Muscle layer of duodenum (tissue), 2 donors: ENCODE measurements at regions not wholly inside any gene's neighbourhood (a gene's known extent, or its start where the extent isn't known, plus 50 kb on each side); places are given as distances from the start of the nearest gene placed in this dataset.

Source experiments
- H3K27ac ChIP-seq: one replicate; pipeline ENCODE4 v1.7.0; 2013; ENCODE audit warnings: mild to moderate bottlenecking, low read length
- H3K27me3 ChIP-seq: one replicate; pipeline ENCODE4 v1.7.0; 2013; ENCODE audit warnings: low read depth, mild to moderate bottlenecking, control low read depth, low read length
- H3K36me3 ChIP-seq, 2 donors: one replicate each; pipeline ENCODE4 v1.7.0; 2013; ENCODE audit warnings: low read length in 2 of 2, control low read depth in 1 of 2, mild to moderate bottlenecking in 1 of 2; ENCODE audit not compliant: insufficient read depth in 2 of 2, control insufficient read depth in 1 of 2
- H3K4me1 ChIP-seq, 2 donors: one replicate each; pipeline ENCODE4 v1.7.0; 2013; ENCODE audit warnings: low read length in 2 of 2, mild to moderate bottlenecking in 2 of 2, control low read depth in 1 of 2, moderate library complexity in 1 of 2; ENCODE audit not compliant: insufficient read depth in 2 of 2, control insufficient read depth in 1 of 2
- H3K4me3 ChIP-seq, 2 donors: one replicate each; pipeline ENCODE4 v1.7.0; 2013; ENCODE audit warnings: low read length in 2 of 2, low read depth in 1 of 2, mild to moderate bottlenecking in 1 of 2
- H3K9me3 ChIP-seq, 2 donors: one replicate each; pipeline ENCODE4 v1.7.0; 2013; ENCODE audit warnings: low read length in 2 of 2, control low read depth in 1 of 2, mild to moderate bottlenecking in 1 of 2; ENCODE audit not compliant: control insufficient read depth in 1 of 2
- donor health status: healthy.

GRCh38 chr6:159372333-159372732 is 203.1 kb downstream of the FNDC1 start:
- Histone ChIP-seq H3K27ac (no peak overlapping the region), H3K4me1 (peaks cover 0 to 10% of the 10 kb centered on the region in 2 donors), H3K36me3 (no peaks in the 10 kb centered on the region), H3K27me3 (no peaks in the 10 kb centered on the region), H3K4me3 (no peak overlapping the region), H3K9me3 (peaks cover 0 to 11% of the 10 kb centered on the region in 2 donors)

- Histone ChIP-seq H3K4me3 (no peak overlapping the region), H3K4me1 (no peaks in the 10 kb centered on the region), H3K27ac (no peak overlapping the region), H3K9me3 (no peaks in the 10 kb centered on the region), H3K27me3 (no peaks in the 10 kb centered on the region), H3K36me3 (no peaks in the 10 kb centered on the region)
Measured at GRCh38 chr6:159360306-159360705, 191.1 kb downstream of the FNDC1 start.

DNA sequence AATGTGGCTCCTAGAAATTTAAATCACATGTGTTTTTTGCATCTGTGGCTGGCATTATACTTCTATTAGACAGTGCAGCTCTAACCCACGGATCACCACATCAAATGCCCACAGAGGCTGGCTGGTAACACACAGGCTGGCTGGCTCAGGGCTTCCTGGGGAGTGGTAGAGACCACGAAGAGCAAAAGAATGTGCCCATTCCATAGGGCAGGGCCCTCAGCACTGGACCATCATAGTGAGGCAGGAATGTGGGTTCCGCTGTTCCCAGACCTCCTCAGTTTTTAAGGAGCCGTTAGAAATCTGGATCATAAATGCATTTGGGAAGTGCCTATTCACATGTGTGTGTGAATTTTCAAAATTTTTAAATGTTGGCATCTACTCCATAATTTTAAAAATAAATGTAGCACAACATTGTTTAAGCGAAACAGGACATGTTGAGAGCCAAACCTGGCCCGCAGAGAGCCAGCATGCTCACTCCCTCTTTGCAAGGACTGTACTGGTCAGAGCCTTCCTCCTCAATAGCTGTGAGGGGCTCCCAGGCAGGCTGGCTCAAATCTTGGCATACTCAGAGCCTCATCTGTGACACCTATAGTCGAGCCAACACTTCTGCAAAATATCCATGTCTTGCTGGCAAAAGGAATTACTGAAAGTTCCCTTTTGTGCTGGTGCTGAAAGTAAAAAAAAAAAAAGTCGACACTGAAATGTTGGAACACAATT is 190.5 kb downstream of the FNDC1 start:
- Histone ChIP-seq H3K4me1 (no peaks in the 10 kb centered on the region), H3K4me3 (no peak overlapping the region), H3K27ac (no peak overlapping the region), H3K36me3 (no peaks in the 10 kb centered on the region), H3K27me3 (no peaks in the 10 kb centered on the region), H3K9me3 (no peaks in the 10 kb centered on the region)

GRCh38 chr6:159358562-159358961 is 189.4 kb downstream of the FNDC1 start:
- no peaks in the 10 kb centered on the region for H3K27me3 ChIP-seq

GRCh38 chr6:159357211-159357915 is 188.2 kb downstream of the FNDC1 start:
- Histone ChIP-seq H3K9me3 (no peaks in the 10 kb centered on the region), H3K27me3 (no peaks in the 10 kb centered on the region), H3K27ac (no peak overlapping the region), H3K36me3 (no peaks in the 10 kb centered on the region), H3K4me3 (no peak overlapping the region), H3K4me1 (no peaks in the 10 kb centered on the region)

More at GRCh38 chr6:159358562-159358961, 189.4 kb downstream of the FNDC1 start:
- H3K36me3 ChIP-seq, result no peaks in the 10 kb centered on the region
- H3K27ac ChIP-seq, result no peak overlapping the region
- H3K4me1 ChIP-seq, result no peaks in the 10 kb centered on the region
- no peak overlapping the region for H3K4me3 ChIP-seq
- H3K9me3 ChIP-seq, result no peaks in the 10 kb centered on the region

DNA sequence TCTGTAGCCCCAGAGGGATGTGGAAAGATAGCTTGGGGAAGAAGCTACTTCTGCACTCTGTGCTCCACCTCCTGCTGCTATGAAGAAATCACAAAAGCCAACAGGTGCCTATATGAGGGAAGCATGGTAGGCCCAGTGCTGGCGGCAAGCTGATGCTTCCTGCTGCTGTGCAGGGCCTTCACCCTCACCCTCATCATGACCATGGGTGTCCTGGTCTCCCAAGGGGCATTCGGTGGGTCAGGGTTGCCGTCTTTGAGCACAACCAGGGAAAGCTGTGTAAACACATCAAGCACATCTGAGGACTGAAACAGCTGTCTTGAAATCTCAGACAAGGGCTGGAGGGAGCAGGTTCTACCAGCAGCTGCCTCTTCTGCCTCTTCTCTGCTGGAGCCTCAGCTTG is 184.0 kb downstream of the FNDC1 start:
- no peak overlapping the region for H3K27ac ChIP-seq
- no peaks in the 10 kb centered on the region for H3K27me3 ChIP-seq
- H3K4me1 ChIP-seq, result no peaks in the 10 kb centered on the region
- no peak overlapping the region for H3K4me3 ChIP-seq
- no peaks in the 10 kb centered on the region for H3K9me3 ChIP-seq
- no peaks in the 10 kb centered on the region for H3K36me3 ChIP-seq

GRCh38 chr6:159351707-159352106 is 182.5 kb downstream of the FNDC1 start:
- Histone ChIP-seq H3K4me3 (no peak overlapping the region), H3K36me3 (no peaks in the 10 kb centered on the region), H3K27ac (no peak overlapping the region), H3K9me3 (no peaks in the 10 kb centered on the region), H3K27me3 (no peaks in the 10 kb centered on the region), H3K4me1 (no peaks in the 10 kb centered on the region)

DNA sequence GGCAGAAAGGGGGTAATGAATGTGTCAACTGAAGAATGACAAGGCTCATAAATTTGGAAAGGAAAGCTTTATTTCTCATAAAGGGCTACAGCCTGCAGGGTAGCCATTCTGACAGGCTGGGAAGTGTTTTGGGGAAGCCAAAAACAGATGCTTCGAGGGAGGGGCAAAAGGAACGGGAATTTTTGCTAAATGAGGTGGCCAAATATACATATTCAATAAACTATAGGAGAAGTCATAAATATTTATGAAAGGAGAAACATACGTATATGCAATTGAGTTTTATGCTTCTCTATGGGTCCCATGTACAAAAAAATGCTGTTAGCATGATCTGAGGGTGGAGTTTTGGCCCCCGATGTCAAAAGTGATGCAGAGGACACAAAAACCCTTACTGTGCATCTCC is 180.7 kb downstream of the FNDC1 start:
- no peaks in the 10 kb centered on the region for H3K36me3 ChIP-seq
- no peak overlapping the region for H3K27ac ChIP-seq
- H3K27me3 ChIP-seq, result no peaks in the 10 kb centered on the region
- H3K4me1 ChIP-seq, result no peaks in the 10 kb centered on the region
- no peaks in the 10 kb centered on the region for H3K9me3 ChIP-seq
- no peak overlapping the region for H3K4me3 ChIP-seq

GRCh38 chr6:159343709-159344108 is 174.5 kb downstream of the FNDC1 start:
- Histone ChIP-seq H3K27me3 (no peaks in the 10 kb centered on the region), H3K9me3 (peaks cover 0 to under 1% of the 10 kb centered on the region in 2 donors), H3K4me1 (no peaks in the 10 kb centered on the region), H3K27ac (no peak overlapping the region), H3K4me3 (no peak overlapping the region), H3K36me3 (no peaks in the 10 kb centered on the region)

GRCh38 chr6:159342146-159342545 is 172.9 kb downstream of the FNDC1 start:
- no peaks in the 10 kb centered on the region for H3K4me1 ChIP-seq
- no peaks in the 10 kb centered on the region for H3K36me3 ChIP-seq
- H3K4me3 ChIP-seq, result no peak overlapping the region
- peaks cover 0 to 10% of the 10 kb centered on the region in 2 donors for H3K9me3 ChIP-seq
- no peak overlapping the region for H3K27ac ChIP-seq
- H3K27me3 ChIP-seq, result no peaks in the 10 kb centered on the region

- no peaks in the 10 kb centered on the region for H3K4me1 ChIP-seq
- H3K27me3 ChIP-seq, result no peaks in the 10 kb centered on the region
- H3K9me3 ChIP-seq, result peaks cover 0 to 17% of the 10 kb centered on the region in 2 donors
- no peak overlapping the region for H3K4me3 ChIP-seq
- H3K27ac ChIP-seq, result no peak overlapping the region
- H3K36me3 ChIP-seq, result no peaks in the 10 kb centered on the region
Measured at GRCh38 chr6:159334068-159334467, 164.9 kb downstream of the FNDC1 start.
